ENCODE measurements at regions not wholly inside any gene's neighbourhood (a gene's known extent, or its start where the extent isn't known, plus 50 kb on each side); places are given as distances from the start of the nearest gene placed in this dataset.

DNA sequence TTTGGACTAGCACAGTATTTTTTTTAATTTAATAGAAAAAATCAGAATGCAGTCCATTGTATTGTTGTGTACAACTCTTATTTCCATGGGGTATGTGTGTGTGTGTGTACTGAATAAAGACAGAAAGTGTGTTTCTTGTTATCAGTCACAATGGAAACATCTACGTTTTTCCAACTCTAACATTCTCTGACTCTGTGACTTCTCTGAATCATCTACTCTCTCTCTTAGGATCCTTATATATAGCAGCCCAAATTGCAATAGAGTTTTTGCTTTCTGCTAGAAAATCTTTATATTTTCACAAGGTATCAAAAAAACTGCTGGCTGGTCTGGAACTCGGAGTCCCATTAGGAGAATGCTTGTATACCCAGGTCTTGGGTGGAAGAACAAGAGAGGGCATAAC lies 138.9 kb upstream of the ARID2 start:
- no peak for DNase-seq

DNA sequence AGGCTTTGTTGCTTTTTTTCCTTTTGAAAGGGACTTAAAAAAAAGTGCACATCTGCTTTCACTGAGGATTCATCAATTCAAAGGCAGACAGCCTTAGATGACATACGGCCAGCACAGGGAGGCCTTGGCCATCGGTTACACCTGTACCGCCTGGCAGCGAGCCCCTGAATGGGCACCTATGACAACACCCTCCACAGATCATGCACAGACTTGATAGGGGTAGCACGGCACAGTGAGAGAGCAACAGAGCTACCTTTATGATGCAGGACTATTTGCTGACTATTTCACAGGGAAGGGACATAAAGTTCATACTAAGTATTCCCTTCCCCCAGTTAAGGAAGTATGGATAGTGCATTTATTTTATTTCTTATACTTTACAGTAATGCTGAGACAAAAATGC lies 137.9 kb upstream of the ARID2 start:
- DNase-seq = no peak

DNA sequence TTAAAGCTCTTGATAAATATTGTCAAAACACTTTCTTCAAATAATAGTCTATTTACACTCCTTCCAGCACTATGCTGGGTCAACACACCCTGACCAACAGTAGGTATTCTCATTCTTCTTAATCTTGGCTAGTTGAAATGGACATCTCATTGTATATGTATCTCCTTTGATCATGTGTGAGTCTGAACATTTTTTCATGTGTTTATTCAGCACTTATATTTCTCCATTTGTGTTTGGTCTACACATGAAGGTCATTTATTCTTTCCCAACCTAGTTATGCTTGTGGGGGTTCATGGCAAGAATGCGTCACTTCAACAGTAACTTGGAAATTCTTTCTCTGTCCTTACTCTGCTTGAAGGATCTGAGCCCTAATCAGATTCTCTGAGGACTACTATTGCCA lies 133.1 kb upstream of the ARID2 start:
- DNase-seq = no peak

DNA sequence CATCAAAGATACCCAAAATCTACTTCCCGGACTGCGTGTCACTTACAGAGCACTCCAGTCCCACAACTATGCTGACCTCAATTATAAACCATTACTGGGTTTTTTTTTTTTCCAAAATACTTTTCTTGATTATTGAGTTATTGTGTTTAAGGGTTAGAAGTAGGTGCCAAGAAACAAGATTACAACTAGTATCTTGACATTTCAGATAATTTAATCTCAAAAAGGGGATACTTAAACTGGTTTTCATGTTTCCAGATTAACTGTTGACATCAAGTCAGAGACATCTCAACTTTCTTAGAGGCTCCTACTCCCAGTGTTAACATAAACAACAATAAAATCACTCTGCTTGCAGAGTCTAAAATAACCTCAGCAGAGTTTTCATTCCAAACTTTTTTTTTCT lies 131.2 kb upstream of the ARID2 start:
- DNase-seq = no peak

DNA sequence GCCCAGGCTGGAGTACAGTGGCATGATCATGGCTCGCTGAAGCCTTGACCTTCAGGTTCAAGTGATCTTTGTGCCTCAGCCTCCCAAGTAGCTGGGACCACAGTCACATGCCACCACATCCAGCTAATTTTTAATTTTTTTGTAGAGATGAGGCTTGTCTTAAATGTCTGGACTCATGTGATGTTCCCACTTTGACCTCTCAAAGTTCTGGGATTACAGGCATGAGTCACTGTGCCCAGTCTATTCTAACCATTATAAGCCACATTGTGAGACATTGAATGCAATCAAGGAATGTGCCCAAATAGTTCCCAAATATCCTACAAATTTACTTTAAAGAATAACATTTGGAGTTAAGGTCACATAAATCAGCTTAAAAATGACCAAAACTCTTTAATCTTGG lies 130.7 kb upstream of the ARID2 start:
- no peak for DNase-seq

DNA sequence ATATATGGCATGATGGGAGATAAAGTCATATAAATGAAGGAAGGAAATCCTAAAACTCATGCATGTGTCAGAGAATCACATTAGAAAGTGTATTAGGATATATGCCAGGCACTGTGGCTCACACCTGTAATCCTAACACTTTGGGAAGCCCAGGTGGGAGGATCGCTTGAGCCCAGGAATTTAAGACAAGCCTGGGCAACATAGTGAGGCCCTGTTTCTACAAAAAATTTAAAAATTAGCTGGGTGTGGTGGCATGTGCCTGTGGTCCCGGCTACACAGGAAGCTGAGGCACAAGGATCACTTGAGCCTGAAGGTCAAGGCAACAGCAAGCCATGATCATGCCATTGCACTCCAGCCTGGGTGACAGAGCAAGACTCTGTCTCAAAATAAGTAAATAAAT lies 130.3 kb upstream of the ARID2 start:
- no peak for DNase-seq

DNA sequence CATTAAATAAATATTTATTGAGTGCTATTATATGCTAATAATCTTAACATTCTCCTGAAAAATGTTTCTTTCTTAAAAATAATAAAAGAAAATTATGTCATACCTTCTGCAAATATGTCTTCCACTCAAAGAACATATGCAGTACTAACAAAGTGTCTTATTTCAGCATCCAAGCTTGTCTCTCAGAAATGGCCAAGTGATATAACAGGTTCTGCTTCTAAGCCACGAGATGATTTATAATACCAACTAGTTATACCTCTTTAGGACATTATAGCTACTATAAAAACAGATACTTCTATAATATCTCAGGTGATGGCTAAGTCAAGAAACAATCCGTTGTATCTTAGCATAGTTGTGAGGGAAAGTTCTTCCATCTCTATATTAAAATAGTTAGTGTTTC lies 128.1 kb upstream of the ARID2 start:
- no peak for DNase-seq

DNA sequence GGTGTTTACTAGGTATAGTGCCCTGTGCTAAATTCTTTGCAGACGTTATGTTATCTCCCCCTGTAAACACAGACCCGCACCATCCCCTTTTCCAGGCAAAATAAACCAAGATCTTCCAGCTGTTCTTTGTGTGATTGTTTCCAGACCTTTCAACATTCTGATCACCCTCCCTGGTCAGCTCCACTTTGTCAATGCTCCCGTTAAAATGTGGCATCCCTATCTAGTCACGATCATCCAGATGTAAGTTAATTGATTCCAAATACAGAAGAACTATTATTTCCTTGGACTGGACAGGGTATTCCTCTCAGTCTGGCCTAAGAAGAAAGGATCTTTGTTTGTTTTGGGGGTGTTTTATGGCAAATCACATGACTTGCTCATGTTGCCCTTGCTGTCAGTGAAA lies 127.6 kb upstream of the ARID2 start:
- peak in 1 of 2 donors; percentile 47 for DNase-seq

DNA sequence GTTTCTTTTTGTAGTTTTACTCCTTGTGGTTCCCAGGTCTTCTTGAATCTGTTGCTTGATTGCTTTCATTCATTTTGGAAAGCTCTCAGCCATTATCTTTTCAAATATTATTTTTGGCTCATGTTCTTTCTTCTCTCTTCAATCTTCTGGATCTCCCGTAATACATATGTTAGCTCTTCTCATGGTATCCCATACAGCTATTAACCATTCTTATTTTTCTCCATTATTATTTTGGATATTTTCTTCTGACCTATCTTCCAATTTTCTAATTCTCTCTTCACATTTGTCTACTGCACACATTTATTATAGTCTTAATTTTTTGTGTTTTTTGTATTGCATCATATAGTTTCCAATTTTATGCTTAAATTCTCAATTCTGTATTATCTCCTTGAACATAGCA lies 123.9 kb upstream of the ARID2 start:
- DNase-seq = no peak

DNA sequence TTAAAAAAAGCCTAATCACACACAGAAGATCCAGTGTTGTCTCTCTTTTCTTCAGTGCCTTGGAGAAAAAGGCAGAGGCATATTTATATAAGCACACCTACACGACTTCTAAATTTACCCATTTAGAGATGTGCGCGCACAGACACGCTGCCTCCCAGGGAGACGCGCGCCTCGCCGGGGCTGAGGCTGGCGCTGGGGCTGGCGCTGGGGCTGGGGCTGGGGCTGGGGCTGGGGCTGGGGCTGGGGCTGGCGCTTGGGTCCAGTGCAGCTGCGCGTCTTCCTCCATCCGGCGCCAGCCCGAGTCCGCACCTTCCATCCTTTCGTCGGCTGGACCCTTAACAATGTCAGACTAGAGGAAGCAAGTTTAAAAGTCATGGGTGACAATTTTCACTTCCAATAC lies 118.4 kb upstream of the ARID2 start:
- DNase-seq = no peak

DNA sequence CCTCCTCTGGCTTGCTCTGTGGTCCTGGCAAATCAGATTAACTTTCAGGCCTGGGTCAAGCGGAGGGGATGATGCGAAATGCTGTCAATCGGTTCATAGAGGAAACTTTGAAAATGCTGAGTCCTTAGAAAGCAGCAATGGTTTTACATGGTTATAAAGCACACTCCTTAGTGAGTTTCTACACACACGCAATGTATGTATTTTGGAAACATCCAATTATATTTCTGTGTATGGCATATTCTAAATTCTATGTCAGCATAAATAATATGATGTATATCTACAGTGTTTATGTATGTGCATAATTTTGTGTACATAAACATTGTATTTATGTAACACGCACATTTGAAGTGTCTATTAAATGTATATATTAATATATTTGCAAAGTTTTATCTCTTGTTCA lies 118.0 kb upstream of the ARID2 start:
- no peak for DNase-seq

DNA sequence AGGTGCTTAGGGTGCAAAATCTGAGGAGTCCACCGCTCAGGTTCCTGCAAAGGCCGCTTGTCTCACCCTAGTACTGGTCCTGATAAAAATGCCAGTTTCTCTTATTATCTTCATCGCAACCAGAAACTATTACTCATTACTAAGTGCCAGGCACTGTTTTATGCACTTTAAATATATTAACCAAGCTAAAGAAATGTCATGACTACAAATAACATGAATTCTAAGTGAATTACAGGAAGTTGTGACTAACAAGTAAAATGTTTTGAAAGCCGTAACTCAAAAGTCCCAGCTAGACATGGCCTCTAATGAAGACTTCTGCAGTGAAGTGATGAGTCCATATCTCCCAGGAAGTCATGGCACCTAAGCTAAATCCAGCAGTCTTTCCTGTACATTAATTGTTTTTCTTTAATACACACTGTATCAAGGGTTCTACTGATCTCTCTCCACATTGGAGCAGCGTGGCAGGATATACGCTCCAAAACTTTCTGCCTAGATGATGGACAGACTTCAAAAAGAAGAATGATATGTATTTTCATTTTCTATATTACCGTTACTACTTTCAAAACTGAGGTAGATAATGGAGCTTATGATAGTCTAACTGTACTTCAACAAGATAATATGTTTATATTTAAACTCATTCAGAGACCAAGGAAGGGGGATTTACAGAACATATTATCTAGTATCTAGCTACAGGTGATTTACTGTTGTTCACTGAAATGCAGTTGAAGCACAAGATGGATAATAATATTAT lies 117.3 kb upstream of the ARID2 start:
- no peak for DNase-seq

DNA sequence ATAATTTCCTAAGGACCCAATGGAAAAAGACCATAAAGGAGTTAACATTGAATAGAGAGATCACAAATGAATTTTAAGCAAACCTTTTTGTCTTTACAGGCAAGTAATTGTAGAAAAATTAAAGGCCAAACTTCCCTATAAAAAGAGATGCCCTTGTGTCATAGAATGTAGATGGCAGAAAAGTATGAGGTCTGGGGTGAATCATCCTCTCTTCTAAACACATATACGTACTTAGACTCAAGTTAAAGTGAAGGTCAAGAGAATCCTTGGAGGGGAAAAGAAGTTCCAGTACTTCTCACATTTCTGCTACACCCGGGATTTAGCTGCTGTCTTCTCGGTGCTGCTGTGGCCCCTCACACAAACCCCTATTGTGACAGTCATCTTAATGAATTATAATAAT lies 116.2 kb upstream of the ARID2 start:
- no peak for DNase-seq

DNA sequence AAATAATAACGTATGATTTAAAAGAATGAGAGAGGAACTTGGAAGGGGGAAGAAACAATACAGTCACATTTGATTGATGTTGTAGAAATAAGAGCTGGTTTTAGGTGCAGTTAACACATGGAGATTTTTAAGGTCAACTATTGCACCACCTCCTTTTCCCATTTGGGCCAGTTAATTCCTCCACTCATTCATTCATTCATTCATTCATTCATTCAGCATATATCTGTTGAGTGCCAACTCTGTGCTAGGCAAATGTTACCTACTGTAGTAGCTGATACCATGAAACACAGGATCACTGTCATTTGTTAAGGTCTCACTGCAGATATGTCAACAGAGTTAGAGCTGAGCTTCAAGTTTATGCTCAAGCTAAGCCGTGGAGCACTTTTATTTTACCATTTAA lies 115.7 kb upstream of the ARID2 start:
- DNase-seq = no peak

DNA sequence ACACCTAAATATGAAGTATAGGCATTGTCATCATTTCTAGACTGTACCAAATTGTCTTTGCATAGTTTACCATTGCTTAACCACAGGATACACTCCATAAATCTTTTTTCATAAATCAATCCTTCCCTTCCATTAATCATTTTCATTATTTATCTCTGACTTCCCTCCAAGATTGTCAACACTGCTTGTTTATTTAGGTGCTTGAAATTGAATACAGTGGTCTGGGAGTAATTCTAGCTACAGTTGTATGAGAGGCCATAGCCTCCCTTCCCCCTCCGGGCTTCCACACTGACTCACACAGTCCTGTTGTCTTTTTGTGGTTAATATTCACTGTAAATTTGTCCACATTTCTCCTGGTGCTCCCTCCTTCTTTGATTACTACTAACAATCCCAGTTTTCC lies 114.2 kb upstream of the ARID2 start:
- DNase-seq = no peak

DNA sequence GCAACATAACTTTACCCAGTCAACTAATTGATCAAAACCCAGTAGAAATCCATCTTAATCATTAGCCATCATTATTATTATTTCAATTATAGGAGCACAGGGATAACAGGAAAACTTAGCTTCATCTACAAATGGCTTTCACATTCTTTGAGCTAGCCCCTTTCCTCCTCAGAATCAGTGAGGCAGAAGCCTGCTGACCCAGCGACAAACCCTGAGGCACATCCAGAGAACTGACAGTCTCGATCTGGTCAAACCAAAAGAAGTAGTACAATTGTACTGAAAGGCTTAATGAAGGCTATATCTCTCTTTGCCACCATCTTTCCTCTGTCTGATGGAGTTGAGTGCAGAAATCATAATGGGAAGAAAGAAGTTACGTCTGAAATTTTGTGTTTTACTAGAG lies 109.8 kb upstream of the ARID2 start:
- no peak for DNase-seq

DNA sequence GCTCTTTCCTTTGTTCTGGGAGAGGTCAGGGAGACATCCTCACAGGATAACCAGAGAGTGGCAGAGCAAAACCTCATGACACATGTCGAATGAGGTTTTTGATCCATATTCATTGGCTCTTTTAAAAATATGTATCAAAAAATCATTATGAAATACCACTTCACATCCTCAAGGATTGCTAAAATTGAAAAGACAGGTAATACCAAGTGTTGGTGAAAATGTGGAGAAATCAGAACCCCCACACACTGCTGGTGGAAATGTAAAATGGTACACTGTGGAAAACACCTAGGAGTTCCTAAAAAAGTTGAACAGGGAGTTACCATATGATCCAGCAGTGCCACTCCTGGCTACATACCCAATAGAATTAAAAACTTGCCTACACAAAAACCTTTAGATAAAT lies 107.8 kb upstream of the ARID2 start:
- DNase-seq = no peak

DNA sequence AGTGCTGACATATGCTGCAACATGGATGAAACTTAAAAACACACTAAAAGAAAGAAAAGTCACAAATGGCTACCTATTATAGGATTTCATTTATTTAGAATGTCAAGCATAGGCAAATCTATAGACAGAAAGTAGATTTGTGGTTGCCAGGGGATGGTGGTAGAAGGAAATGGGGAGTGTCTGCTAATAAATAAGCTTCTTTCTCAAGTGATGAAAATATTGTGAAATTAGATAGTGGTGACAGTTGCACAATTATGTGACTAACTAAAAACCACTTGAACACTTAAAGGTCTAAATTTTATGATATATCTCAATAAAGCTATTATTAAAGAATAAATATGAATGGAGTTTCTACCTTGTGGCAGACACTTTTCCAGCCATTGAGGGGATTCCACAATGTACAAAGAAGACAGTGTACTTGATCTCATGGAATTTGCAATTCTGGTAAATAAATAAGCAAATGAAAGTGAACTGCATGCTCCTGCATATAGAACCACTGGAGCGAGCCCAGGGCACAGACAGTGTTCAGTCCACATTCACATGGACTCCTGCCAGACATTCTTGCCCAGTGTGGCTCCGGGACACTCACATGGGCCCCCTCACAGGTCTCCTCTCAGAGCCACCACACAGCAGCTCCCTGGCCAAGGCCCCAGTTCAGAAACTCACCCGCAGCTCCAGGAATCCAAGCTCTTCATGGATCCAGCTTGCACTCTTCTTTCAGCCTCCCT lies 107.1 kb upstream of the ARID2 start:
- no peak for DNase-seq

DNA sequence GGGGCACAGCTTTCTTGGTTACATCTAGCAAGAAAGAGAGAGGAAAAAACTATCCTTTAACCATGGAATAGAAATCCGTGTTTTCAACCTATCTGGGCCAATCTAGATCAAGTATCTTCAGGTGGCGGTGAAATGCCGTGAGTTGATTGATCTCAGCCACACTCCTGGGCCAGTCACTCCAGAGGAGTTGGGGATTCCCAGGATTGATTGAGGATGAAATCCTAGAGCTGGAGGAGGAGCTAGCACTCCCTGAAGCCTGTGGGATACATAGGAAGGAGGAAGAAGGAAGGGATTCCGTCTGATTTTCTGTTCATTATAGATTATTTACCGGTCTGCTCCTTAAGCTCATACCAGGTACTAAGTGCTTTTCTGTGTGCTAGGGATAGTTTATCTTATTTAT lies 106.3 kb upstream of the ARID2 start:
- no peak for DNase-seq

DNA sequence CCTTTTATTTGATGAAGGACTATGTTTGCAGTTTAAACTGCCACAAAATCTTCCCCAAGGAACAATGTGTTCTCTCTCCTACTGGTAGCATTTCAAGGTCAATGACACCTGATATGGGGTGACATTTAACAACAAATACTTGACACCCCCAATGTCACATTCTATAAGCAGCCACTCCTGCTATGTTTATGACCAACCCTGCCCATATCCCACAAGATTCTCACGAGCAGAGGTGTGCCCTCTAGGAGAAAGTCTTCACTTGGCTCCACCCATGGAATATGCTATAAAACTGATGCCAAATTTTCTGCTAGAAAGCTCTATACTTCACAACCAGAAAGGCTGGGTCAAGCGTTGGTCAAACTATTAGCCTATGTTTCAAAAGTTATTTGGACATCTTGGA lies 105.6 kb upstream of the ARID2 start:
- DNase-seq = no peak

DNA sequence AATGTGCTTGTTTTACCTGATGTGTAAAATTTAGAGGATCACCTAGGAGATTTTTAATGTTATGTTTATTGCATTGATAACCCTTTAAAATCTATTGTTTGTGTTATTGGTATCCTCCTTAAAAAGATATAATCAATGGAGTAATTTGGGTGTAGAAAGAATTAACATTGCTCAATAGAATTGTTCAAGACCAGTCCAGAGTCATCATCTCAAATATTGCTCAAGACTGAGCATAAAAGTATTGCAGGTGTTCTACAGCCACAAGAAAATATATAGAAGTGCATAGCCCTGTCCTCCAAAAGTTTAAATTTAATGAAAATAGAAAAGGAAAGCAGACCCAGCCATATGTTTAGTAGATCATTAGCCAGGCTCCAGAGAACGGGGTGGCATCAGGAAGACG lies 102.5 kb upstream of the ARID2 start:
- DNase-seq = no peak

DNA sequence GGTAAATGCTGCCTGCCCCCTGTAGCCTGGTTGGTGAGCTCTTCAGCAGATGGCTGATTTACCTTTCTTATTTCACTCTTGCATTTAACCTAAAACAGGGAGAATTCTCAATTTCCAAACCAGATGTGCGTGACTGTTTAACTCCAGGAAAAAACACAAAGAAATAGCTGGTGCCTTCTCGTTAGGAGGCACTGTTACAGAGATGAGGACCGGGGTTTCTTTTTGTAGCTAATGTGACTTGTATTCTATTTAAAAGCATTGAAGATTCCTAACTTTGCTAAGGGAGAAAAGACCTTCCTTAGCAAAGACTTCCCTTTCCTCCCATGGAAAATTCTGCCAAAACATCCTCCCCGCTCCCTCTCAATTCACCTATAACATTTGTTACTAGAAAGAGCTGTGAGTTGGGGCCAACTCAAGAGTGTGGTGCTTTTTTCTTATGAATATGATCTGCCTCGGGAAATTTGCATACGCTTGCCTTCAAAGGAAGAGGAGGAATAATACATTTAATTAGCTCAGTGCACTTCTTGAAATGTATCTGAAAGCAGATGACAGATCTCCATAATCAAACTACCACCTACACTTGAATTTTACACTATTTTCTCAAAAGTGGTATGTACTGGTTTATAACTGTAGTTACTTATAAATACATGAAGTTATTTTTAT lies 102.0 kb upstream of the ARID2 start:
- DNase-seq = no peak

DNA sequence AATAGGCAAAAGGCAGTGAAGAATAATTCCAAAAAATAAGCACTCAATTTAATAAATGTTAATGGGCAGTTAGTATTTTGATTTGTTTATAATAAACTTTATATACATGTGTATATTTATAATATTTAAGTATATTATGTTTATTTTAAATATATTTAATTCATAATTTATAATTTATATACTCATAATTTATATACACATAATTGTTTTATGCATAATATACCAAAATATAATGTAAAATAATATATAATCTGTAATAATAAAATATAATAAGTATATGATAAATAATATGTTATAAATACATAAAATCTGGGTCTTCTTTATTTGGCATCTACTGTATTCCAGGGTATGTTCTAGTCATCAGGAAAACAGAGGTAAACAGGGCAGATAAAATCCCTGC lies 100.2 kb upstream of the ARID2 start:
- DNase-seq = no peak

DNA sequence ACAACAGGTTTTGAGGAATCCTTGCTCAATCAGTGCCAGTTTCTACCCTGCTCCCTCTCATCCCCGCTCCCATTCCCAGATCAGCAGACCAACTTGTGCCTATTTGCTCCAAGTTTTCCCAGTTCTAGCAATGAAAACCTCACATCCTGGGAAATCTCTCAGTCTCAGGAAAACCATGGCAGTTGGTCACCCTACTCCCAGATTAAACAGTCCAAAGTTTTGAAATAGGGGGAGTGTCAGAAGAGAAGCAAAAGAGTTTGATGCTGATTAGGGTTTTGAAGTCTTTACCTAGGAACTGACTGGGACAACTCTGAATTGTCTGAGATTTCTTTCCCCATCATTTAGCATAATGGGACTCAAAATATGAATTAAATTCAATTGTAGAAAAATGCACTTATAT lies 95.8 kb upstream of the ARID2 start:
- no peak for DNase-seq
